Neuronal stem cell (in vitro differentiated cells): ENCODE measurements at regions not wholly inside any gene's neighbourhood (a gene's known extent, or its start where the extent isn't known, plus 50 kb on each side); places are given as distances from the start of the nearest gene placed in this dataset.
"Not testable (repeated sequence)": the region's sequence is repeated elsewhere in the genome, so short reads cannot be mapped to it uniquely, and the experiment has no call there.

Source experiments
- DNase-seq: peaks from one replicate; pipeline ENCODE4 v3.0.0-alpha.2; 2013; ENCODE audit warnings: low spot score
- H2AFZ ChIP-seq: one replicate; pipeline ENCODE4 v1.6.1; 2013; ENCODE audit warnings: mild to moderate bottlenecking, low read length, inconsistent platforms
- H2AK5ac ChIP-seq: 2 replicates; pipeline ENCODE4 v1.6.1; 2013; ENCODE audit warnings: low read depth, mild to moderate bottlenecking, inconsistent platforms, low read length, moderate library complexity, mixed read lengths
- H2BK120ac ChIP-seq: 2 replicates; pipeline ENCODE4 v1.6.1; 2013; ENCODE audit warnings: low read depth, mild to moderate bottlenecking, inconsistent platforms, low read length, moderate library complexity, mixed read lengths
- H2BK12ac ChIP-seq: one replicate; pipeline ENCODE4 v1.6.1; 2013; ENCODE audit warnings: low read length, inconsistent platforms
- H2BK15ac ChIP-seq: 2 replicates; pipeline ENCODE4 v1.6.1; 2013; ENCODE audit warnings: mild to moderate bottlenecking, low read length, inconsistent platforms, mixed read lengths
- H2BK5ac ChIP-seq: one replicate; pipeline ENCODE4 v1.6.1; 2013; ENCODE audit warnings: inconsistent platforms, mild to moderate bottlenecking, low read length, moderate library complexity
- H3K14ac ChIP-seq: one replicate; pipeline ENCODE4 v1.6.1; 2013; ENCODE audit warnings: low read length, inconsistent platforms
- H3K18ac ChIP-seq: 2 replicates; pipeline ENCODE4 v1.6.1; 2013; ENCODE audit warnings: low read length, inconsistent platforms
- H3K23ac ChIP-seq: 2 replicates; pipeline ENCODE4 v1.6.1; 2013; ENCODE audit warnings: low read depth, mild to moderate bottlenecking, mixed read lengths, low read length, inconsistent platforms; ENCODE audit not compliant: poor library complexity
- H3K27ac ChIP-seq: replicated peaks from 3 replicates; pipeline ENCODE4 v1.5.1; 2013; ENCODE audit warnings: low read length, inconsistent platforms
- H3K27me3 ChIP-seq, 3 experiments: 2 replicates each; pipeline ENCODE4 v1.6.1; 2013; ENCODE audit warnings: low read length in 3 of 3, mild to moderate bottlenecking in 2 of 3, inconsistent platforms in 1 of 3, low read depth in 1 of 3, mixed read lengths in 1 of 3, moderate library complexity in 1 of 3; ENCODE audit not compliant: control insufficient read depth in 3 of 3, insufficient read depth in 3 of 3
- H3K36me3 ChIP-seq, 2 donors: replicated peaks in 1 of 2; 2 replicates each; pipeline ENCODE4 v1.6.1; 2013; ENCODE audit warnings: low read length in 2 of 2; ENCODE audit not compliant: control insufficient read depth in 2 of 2, insufficient read depth in 2 of 2
- H3K4ac ChIP-seq: 2 replicates; pipeline ENCODE4 v1.6.1; 2013; ENCODE audit warnings: inconsistent platforms, mild to moderate bottlenecking, low read length, moderate library complexity
- H3K4me1 ChIP-seq, 2 donors: 1 replicate in 1 of 2; 2 replicates in 1 of 2; pipeline ENCODE4 v1.6.1; 2013; ENCODE audit warnings: low read length in 2 of 2, low read depth in 1 of 2; ENCODE audit not compliant: control insufficient read depth in 2 of 2, insufficient read depth in 1 of 2
- H3K4me2 ChIP-seq: one replicate; pipeline ENCODE4 v1.6.1; 2013; ENCODE audit warnings: mild to moderate bottlenecking, low read length, inconsistent platforms; ENCODE audit not compliant: insufficient read depth, poor library complexity, severe bottlenecking
- H3K4me3 ChIP-seq, 2 donors: 2 replicates each; pipeline ENCODE4 v1.5.1; 2013; ENCODE audit warnings: low read length in 2 of 2, mild to moderate bottlenecking in 2 of 2, inconsistent platforms in 1 of 2, moderate library complexity in 1 of 2
- H3K79me1 ChIP-seq: one replicate; pipeline ENCODE4 v1.6.1; 2013; ENCODE audit warnings: low read depth, mild to moderate bottlenecking, inconsistent platforms, low read length, moderate library complexity
- H3K9ac ChIP-seq: one replicate; pipeline ENCODE4 v1.6.1; 2013; ENCODE audit warnings: mild to moderate bottlenecking, low read depth, low read length, inconsistent platforms; ENCODE audit not compliant: poor library complexity
- H3K9me3 ChIP-seq, 2 donors: replicated peaks in 1 of 2; 2 replicates each; pipeline versions ENCODE3 to v1.6.1; 2013; ENCODE audit warnings: low read length in 2 of 2, mild to moderate bottlenecking in 2 of 2, inconsistent platforms in 1 of 2, low read depth in 1 of 2, mixed read lengths in 1 of 2, moderate library complexity in 1 of 2; ENCODE audit not compliant: control insufficient read depth in 2 of 2, insufficient read depth in 1 of 2
- H4K8ac ChIP-seq: one replicate; pipeline ENCODE4 v1.6.1; 2013; ENCODE audit warnings: low read depth, mild to moderate bottlenecking, inconsistent platforms, low read length, moderate library complexity
- H4K91ac ChIP-seq: one replicate; pipeline ENCODE4 v1.6.1; 2013; ENCODE audit warnings: low read length, low read depth, mild to moderate bottlenecking, inconsistent platforms; ENCODE audit not compliant: poor library complexity
- WGBS, 2 donors: extraction: QIAGEN DNeasy Blood & Tissue Kit; methylation state at CpG; one replicate each; pipeline ENCODE4 v1.1.7; 2013; ENCODE audit warnings: missing lambda C conversion rate in 2 of 2, mixed read lengths in 1 of 2; ENCODE audit not compliant: insufficient read length in 2 of 2, insufficient replicate concordance in 1 of 2; ENCODE audit errors: extremely low coverage in 2 of 2; 5-methylcytosine and 5-hydroxymethylcytosine counted together

DNA sequence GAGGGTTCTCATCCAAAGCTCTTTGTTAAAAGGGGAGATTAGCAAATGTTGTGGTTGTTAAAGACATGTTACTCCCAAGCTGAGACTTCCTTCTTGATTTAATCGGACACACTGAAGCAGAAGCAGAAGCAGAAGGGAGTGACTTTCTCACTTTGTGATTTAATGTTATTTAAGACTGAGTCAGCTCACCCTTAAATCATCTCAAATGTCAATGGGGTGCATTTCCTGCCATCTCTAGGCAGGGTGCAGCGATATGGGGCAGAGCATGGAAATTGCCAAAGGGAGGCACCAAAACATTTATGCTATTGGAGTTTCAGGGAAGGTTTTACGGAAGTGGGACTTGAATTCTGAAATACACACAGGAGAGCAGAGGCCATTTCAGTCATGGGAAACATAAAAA is 283.6 kb downstream of the ABCC12 start:
- no peak overlapping the region for H3K14ac ChIP-seq
- no peak overlapping the region for H3K4me3 ChIP-seq
- no peak overlapping the region for H3K4me2 ChIP-seq
- no peak overlapping the region for H2AFZ ChIP-seq
- no peak overlapping the region for H2BK5ac ChIP-seq
- no peak overlapping the region for H3K27ac ChIP-seq
- H3K18ac ChIP-seq, result no peak overlapping the region
- H3K4me1 ChIP-seq, result no peaks in the 10 kb centered on the region
- H3K9ac ChIP-seq, result no peak overlapping the region
- no peaks in the 10 kb centered on the region for H3K36me3 ChIP-seq
- no peak overlapping the region for H2BK12ac ChIP-seq
- H3K9me3 ChIP-seq, result peaks cover 0 to 2% of the 10 kb centered on the region in 2 donors
- H2BK120ac ChIP-seq, result no peak overlapping the region
- no peak overlapping the region for H3K4ac ChIP-seq
- no peaks in the 10 kb centered on the region for H3K27me3 ChIP-seq
- no CpG with 5 or more reads among the region's 3 CpGs for WGBS, 2 donors
- no peak overlapping the region for H3K23ac ChIP-seq
- H2BK15ac ChIP-seq, result no peak overlapping the region
- DNase-seq, result no peak
- no peaks in the 10 kb centered on the region for H3K79me1 ChIP-seq
- no peak overlapping the region for H2AK5ac ChIP-seq
- H4K8ac ChIP-seq, result no peak overlapping the region
- H4K91ac ChIP-seq, result no peak overlapping the region

DNA sequence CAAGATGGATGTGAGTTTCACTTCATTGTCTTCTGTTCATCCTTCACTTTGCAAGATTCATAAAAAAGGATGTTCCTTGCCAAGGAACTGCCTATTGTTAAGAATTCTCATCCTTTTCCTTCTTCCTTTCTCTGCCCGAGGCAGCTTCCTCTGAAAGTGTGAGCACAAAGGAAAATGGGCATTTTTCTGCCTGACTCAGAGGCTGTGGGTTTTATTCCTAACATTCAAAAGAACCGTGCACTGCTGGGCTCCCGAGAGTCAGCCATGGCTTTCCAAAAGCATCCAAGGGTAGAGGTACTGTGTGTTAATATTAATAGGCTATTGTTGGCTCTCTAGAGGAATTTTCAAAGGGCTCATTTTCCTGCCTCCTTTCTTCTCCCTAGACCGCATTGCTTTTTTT is 289.4 kb downstream of the ABCC12 start:
- no peak overlapping the region for H3K14ac ChIP-seq
- no peaks in the 10 kb centered on the region for H3K79me1 ChIP-seq
- H3K4me3 ChIP-seq, result no peak overlapping the region
- H2AK5ac ChIP-seq, result no peak overlapping the region
- DNase-seq, result no peak
- no peak overlapping the region for H3K18ac ChIP-seq
- H3K9me3 ChIP-seq, result peaks cover 0 to 2% of the 10 kb centered on the region in 2 donors
- no peaks in the 10 kb centered on the region for H3K36me3 ChIP-seq
- no peaks in the 10 kb centered on the region for H3K27me3 ChIP-seq
- no peak overlapping the region for H3K23ac ChIP-seq
- H4K8ac ChIP-seq, result no peak overlapping the region
- H4K91ac ChIP-seq, result no peak overlapping the region
- H2BK12ac ChIP-seq, result no peak overlapping the region
- H3K9ac ChIP-seq, result no peak overlapping the region
- no CpG with 5 or more reads among the region's 4 CpGs for WGBS, 2 donors
- H2BK120ac ChIP-seq, result no peak overlapping the region
- H3K4me2 ChIP-seq, result no peak overlapping the region
- H3K4ac ChIP-seq, result no peak overlapping the region
- H2AFZ ChIP-seq, result peak overlapping the region; percentile 67
- H3K27ac ChIP-seq, result no peak overlapping the region
- H2BK15ac ChIP-seq, result no peak overlapping the region
- no peak overlapping the region for H2BK5ac ChIP-seq
- peaks cover 0 to 5% of the 10 kb centered on the region in 2 donors for H3K4me1 ChIP-seq

DNA sequence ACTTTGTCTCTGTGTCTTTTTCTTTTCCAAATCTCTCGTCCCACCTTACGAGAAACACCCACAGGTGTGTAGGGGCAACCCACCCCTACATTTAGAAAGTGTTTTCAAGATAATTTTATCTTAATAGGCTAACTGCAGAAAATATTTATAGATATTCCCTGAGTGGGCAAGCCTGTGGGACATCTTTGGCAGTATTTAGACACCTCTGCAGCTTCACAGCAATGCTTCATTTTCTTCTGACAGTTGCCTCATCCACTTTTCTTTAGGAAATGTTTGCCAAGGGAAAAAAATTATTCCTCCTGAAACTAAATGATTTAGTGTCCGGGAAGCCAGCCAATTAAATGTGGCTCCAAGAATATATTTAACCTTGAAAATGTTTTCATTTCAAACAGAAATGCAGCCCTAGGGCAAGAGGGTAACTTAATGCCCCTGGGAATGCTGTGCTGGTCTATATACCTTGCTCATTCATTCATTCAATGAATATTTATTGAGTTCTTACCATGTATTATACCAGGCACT is 290.4 kb downstream of the ABCC12 start:
- Histone ChIP-seq H3K9ac (no peak overlapping the region), H3K23ac (no peak overlapping the region), H3K4me1 (peaks cover 0 to 5% of the 10 kb centered on the region in 2 donors), H2AK5ac (no peak overlapping the region), H3K4me3 (no peak overlapping the region), H2BK5ac (no peak overlapping the region), H3K27me3 (no peaks in the 10 kb centered on the region), H3K36me3 (no peaks in the 10 kb centered on the region), H3K27ac (no peak overlapping the region), H2BK120ac (no peak overlapping the region), H2AFZ (no peak overlapping the region), H2BK12ac (no peak overlapping the region), H4K91ac (no peak overlapping the region), H2BK15ac (no peak overlapping the region), H4K8ac (no peak overlapping the region), H3K14ac (no peak overlapping the region), H3K79me1 (no peaks in the 10 kb centered on the region), H3K4ac (no peak overlapping the region), H3K4me2 (no peak overlapping the region), H3K18ac (no peak overlapping the region), H3K9me3 (peaks cover 0 to 2% of the 10 kb centered on the region in 2 donors)
- WGBS, 2 donors, result no CpG with 5 or more reads among the region's 3 CpGs
- DNase-seq, result no peak

DNA sequence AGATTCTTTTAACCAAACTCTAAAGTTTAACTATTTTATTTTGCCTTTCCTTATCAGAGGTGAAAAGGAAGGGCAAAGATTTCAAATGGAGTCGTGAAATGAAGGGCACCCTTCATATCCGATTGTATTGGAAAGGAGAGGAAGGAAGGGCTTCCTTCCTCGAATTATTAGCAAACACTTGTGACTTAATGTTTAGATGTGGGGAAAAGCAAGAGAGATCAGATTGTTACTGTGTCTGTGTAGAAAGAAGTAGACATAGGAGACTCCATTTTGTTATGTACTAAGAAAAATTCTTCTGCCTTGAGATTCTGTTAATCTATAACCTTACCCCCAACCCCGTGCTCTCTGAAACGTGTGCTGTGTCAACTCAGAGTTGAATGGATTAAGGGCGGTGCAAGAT is 291.5 kb downstream of the ABCC12 start:
- not testable (repeated sequence) for H3K4ac ChIP-seq, H3K9ac ChIP-seq, H3K4me1 ChIP-seq, H3K23ac ChIP-seq, H3K14ac ChIP-seq, H3K27me3 ChIP-seq, H3K4me3 ChIP-seq, H3K4me2 ChIP-seq, H3K9me3 ChIP-seq, H2AFZ ChIP-seq, H3K18ac ChIP-seq, H3K36me3 ChIP-seq, H2BK12ac ChIP-seq, H2BK120ac ChIP-seq, H3K79me1 ChIP-seq, H3K27ac ChIP-seq, H2BK5ac ChIP-seq, H2BK15ac ChIP-seq, DNase-seq, H4K8ac ChIP-seq, H2AK5ac ChIP-seq, H4K91ac ChIP-seq
- no CpG with 5 or more reads among the region's 6 CpGs for WGBS, 2 donors
